22Rv1 (cell line): ENCODE measurements at regions not wholly inside any gene's neighbourhood (a gene's known extent, or its start where the extent isn't known, plus 50 kb on each side); places are given as distances from the start of the nearest gene placed in this dataset.
"Not testable (repeated sequence)": the region's sequence is repeated elsewhere in the genome, so short reads cannot be mapped to it uniquely, and the experiment has no call there.

ENCODE experiments used
- H3K27ac ChIP-seq: fragments of 450-650 bp; 2 replicates; pipeline ENCODE4 v1.5.1; 2017
- CTCF ChIP-seq: fragments of 450-650 bp; IDR thresholded peaks from 2 replicates; pipeline ENCODE4 v1.5.1; 2017; ENCODE audit warnings: mild to moderate bottlenecking
- ZFX ChIP-seq: fragments of 450-650 bp; IDR thresholded peaks from 2 replicates; pipeline ENCODE4 v1.6.1; 2017; ENCODE audit warnings: antibody characterized with exemption, borderline replicate concordance

GRCh38 chr11:119578521-119579191 is 150.3 kb downstream of the NECTIN1 start:
- TF ChIP-seq ZFX (no peak), CTCF (no peak)
- H3K27ac ChIP-seq = no peak overlapping the region

DNA sequence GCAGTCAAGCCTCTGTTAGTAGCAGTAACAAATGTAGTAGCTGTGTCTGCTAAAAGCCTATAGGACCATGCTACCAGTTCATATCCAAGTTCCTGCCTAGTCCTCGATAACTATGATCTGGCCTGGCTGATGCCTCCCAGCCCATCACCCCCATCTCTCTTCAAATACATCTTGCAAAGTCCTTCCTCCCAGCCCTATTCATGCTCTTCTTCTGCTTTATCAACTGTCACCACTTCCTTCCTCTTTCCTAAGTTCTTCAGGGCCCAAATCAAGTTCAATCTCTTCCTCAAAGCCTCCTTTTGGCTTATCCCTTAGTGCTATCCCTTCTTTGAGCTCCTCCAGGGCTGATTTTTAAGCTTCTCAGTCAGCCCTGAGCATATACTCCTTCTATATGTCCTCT is 150.9 kb upstream of the THY1 start:
- no peak for TF ChIP-seq ZFX
- no peak for TF ChIP-seq CTCF
- H3K27ac ChIP-seq = no peak overlapping the region

DNA sequence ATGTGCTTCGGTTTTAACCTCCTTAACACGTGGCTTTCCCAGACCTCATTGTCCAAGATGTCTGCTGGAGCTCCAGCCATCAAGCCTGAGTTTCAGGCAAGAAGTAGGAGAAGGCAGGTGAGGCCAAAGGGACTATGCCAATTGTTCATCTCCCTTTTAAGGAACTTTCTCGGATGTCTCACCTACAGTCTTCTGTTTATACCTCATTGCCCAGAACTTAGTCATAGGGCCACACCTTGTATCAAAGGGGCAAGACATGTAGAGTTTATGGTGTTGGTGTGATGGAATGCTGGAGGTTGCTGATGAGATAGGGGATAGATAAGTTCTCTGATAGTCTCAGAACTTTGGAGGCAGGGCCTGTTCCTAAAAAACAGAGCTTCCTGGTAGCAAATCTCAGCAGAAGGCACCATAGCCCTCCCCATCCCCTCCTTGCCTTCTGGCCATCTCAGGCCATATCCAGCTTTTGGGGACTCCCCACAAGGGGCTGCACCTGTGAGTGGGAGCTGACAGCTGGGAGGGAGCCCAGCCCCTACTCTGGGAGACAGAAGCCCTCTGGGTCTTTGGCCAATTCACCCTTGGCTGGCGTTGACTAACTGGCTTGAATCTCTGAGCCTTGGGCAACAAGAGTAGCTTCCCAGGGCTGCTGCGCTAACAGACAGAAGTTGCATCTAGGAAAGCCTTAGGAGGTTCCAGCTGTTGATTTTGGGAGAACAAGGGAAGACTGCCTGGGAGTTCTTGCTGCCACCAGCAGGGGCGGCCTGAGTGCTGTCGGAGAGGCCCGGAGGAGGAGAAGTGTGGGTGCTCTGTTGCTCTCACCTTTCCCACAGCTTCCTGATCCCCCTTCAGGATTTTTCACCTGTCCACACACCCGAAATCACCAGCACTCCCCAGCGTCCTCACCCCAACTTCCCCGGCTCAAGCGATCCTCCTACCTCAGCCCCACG is 149.8 kb upstream of the THY1 start:
- H3K27ac ChIP-seq = no peak overlapping the region
- TF ChIP-seq ZFX (no peak), CTCF (no peak)

- TF ChIP-seq ZFX (no peak), CTCF (no peak)
- H3K27ac ChIP-seq = no peak overlapping the region
Observed at GRCh38 chr11:119571311-119571710, 148.3 kb upstream of the THY1 start.

DNA sequence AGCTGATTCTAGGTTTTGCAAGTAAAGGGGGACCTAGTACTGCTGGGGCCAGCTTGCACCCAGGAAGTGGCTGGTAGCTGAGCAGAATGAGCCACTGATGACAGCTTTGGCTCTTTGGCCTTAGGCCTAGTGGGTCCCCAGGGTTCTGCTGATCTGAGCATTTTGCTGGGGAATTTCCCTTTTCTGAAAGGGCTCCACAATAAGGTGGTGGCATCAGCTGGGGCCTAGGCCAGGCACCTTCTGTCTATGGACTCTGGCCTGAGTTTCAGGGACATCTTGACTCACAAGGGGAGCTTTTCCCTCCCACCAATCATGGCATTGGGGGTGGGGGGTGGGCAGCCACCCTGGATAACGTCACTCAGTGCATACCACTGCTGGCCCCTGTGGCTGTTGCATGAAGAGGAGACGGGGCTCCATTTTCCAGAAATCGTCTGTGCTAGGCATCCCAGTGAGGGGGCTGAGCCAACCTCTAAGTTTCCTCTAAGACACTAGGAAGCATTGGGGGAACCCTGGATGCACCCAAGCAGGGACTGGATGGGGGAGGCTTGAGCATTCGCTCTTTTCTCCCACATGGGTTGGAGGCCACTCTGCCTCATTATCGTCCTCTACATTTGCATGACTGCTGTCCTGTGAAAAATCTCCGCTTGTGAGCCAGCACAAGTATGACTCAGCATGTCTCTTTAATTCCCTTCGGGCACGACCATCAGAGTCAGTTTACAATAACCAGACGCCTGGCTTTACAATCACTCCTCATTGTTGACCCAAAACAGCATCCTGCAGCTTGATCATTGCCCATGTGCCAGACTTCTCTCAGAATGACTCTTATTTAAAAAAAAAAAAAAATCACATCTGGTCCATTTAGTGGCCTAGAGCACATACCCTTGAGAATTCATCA is 145.0 kb upstream of the THY1 start:
- no peak overlapping the region for H3K27ac ChIP-seq
- no peak for TF ChIP-seq CTCF
- TF ChIP-seq ZFX = no peak

DNA sequence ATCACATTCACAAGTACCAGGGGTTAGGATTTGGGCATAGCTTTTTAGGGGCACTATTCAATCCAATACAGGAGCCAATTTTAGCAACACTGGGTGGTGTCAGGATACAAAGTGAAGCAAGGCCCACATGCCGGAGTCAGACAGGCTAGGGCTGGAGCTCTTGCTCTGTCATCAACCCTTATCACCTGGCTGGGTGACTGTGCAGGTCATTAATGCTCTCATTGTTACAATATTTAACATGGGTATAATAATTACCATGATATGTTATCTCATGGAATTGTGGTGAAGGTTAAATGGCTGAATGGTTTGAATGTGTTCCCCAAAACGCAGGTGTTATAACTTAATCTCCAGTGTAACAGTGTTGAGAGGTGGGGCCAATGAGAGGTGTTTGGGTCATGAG is 143.3 kb upstream of the THY1 start:
- no peak overlapping the region for H3K27ac ChIP-seq
- TF ChIP-seq ZFX (no peak), CTCF (no peak)

- not testable (repeated sequence) for H3K27ac ChIP-seq
Observed at GRCh38 chr11:119565693-119566092, 142.7 kb upstream of the THY1 start.
